Renal cortex interstitium (tissue), 11 donors: ENCODE measurements at regions not wholly inside any gene's neighbourhood (a gene's known extent, or its start where the extent isn't known, plus 50 kb on each side); places are given as distances from the start of the nearest gene placed in this dataset.

Experiments used
- DNase-seq, 11 donors: peaks; one replicate each; pipeline ENCODE4 v3.0.0-alpha.2; 2013; ENCODE audit warnings: low read depth in 9 of 11, low spot score in 4 of 11; ENCODE audit errors: extremely low read depth in 1 of 11

- DNase-seq = no peak
Measured at GRCh38 chr1:8267307-8267706, 50.6 kb upstream of the SLC45A1 start.

- no peak for DNase-seq
Measured at GRCh38 chr1:8266436-8267165, 51.3 kb upstream of the SLC45A1 start.

- no peak for DNase-seq
Measured at GRCh38 chr1:8263791-8264190, 54.1 kb upstream of the SLC45A1 start.

GRCh38 chr1:8261398-8261762, 56.5 kb upstream of the SLC45A1 start:
- no peak for DNase-seq

- no peak for DNase-seq
Measured at GRCh38 chr1:8259498-8260290, 58.2 kb upstream of the SLC45A1 start.

DNA sequence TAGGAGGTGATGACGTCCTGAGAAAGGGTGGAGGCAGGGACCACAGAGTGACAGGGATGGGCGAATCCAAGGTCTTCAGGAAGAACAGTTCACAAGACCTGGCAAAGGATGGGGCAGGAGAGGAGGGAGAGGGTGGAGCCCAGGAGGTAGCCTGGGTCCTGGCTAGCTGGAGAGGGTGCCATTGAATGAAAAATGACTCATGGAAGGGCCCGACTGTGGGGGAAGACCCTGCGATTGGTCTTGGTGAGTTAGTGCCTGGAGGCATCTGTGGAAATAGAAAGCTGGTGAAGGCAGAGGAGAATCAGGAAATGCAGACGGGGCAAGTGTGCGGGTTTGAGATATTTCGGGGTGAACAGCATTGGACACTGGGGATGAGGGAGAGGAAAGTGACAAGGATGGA, 60.3 kb upstream of the SLC45A1 start:
- DNase-seq = no peak

DNA sequence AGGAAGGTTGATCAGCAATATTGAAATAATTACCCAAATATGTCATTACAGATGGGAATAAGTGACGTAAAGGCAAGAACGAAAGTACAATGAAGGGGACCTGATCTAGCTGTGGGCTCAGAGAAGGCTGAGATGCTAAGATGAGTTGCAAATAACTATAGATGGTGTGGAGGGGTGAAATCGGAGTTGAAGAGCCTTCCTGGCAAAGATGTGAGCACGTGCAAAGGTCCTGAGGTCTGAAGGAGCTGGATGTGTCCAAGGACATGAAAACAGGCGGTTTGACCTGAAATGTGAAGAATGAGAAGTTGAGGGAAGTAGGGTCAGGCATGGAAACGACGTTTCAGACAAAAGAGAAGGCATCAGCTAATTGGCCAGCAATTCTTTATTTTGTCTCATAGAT, 61.6 kb upstream of the SLC45A1 start:
- no peak for DNase-seq

DNA sequence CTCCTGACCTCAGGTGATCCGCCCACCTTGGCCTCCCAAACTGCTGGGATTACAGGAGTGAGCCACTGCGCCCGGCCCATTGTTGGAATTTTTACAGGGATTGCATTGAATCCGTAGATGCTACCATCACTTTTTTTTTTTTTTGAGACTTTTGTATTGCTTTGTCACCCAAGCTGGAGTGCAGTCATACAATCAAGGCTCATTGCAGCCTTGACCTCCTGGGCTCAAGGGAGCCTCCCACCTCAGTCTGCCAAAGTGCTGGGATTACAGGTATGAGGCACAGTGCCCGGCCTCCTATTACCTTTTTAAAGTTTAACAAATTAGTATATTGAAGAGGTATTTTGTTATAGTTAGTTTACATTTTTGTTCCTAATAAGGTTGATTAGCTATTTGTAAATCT, 62.2 kb upstream of the SLC45A1 start:
- no peak for DNase-seq

- no peak for DNase-seq
Measured at GRCh38 chr1:8252266-8252951, 65.5 kb upstream of the SLC45A1 start.

- no peak for DNase-seq
Measured at GRCh38 chr1:8251635-8252034, 66.3 kb upstream of the SLC45A1 start.

DNA sequence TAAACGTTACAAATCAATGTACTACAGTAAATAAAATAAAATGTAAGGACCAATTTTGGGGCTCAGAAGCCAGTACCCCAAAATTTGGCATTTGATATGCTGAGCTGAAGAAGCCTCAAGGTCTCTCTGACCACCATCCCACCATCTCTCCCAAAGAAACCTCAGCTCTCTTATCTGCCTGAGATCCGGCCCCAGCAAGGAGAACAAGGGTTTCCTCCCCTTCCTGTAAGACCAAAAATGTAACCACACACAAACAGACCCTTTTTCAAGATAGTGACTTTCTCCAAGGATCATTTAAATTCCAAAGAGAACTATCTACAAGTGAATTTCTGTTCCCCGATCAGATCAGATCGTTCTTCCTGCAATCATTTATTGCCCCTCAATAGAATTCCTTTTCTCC, 68.1 kb upstream of the SLC45A1 start:
- DNase-seq = no peak

DNA sequence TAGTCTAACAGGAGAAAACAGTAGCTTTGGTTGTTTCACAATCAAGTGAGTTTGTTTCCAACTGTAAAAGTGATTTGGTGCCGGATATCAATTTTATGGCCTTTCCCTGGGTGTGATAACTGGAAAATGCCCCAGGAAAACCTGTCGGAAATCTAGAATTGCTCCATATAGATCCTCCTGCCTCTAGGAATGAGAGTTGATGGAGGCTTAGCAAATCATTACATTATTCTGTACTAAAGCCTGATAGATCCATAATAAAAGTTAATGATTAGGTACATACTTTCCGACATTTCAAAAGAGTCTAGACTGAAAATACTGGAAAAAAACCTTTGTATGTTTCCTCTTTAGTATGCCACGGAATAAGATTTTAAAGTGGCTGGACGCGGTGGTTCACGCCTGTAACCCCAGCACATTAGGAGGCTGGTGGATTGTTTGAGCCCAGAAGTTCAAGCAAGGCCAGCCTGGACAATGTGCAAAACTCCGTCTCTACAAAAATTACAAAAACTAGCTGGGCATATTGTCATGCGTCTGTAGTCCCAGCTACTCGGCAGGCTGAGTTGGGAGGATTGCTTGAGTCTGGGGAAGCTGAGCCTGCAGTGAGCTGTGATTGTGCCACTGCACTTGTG, 70.0 kb upstream of the SLC45A1 start:
- DNase-seq = no peak

DNA sequence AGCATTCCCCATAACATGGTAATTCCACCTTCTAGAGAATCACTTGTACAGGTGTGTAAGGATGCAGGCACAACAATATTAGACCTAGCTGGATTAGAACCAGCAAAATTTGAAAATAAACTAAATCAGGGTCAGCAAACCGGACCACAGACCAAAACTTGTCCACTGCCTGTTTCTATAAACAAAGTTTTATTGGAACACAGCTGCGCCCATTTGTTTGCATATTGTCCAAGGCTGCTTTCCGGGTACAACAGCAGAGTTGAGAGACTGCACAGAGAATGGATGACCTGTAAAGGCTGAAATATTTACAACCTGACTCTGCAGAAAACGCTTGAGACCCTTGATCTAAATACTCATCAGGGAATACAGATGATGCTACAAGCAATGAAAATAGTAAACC, 73.6 kb upstream of the SLC45A1 start:
- no peak for DNase-seq

- DNase-seq = no peak
Measured at GRCh38 chr1:8242498-8242897, 75.4 kb upstream of the SLC45A1 start.

DNA sequence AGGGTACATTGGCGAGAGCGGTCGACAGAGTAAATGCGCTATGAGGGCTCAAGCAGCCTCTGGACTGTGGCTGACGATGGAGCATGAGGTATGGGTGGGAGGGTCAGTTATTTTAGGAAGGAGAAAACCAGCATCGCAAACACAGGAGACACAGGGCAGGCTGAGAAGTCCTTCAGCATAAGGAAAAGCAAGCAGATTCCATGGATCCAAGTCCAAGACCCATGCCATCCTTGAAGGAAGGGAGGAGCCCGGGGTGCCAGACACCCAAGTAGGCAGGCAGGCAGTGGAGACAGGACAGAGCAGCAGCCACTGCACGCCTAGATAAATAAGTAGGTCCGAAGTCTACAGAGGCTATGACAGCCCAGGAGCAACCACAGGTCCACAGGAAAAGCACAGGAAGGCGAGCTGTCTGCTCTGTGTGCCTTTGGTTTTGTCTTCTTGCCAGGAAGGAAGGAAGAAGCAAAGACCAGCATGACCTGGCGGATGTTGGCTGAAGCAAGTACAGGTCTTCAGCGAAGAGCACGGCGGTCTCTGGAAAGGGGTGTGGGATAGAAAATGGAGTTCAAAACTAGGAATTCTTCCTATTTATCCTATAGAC, 76.4 kb upstream of the SLC45A1 start:
- DNase-seq = no peak

- peak in 4 of 11 donors; percentile 59 to 69 (median 66) for DNase-seq
Measured at GRCh38 chr1:8239306-8240023, 78.4 kb upstream of the SLC45A1 start.

DNA sequence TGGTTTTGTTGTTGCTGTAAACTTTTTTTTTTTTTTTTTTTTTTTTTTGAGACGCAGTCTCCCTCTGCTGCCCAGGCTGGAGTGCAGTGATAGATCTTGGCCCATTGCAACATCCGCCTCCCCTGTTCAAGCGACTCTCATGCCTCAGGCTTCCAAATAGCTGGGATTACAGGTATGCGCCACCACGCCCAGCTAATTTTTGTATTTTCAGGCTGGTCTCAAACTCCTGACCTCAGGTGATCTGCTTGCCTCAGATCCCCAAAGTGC, 78.9 kb upstream of the SLC45A1 start:
- no peak for DNase-seq

GRCh38 chr1:8238141-8239038, 79.5 kb upstream of the SLC45A1 start:
- DNase-seq = no peak
